Stimulated activated CD8-positive, alpha-beta memory T cell treated with anti-CD3 and anti-CD28 coated beads, Interleukin-7, amount 100 ng/mL, for 4 hours (primary cell): ENCODE measurements at regions not wholly inside any gene's neighbourhood (a gene's known extent, or its start where the extent isn't known, plus 50 kb on each side); places are given as distances from the start of the nearest gene placed in this dataset.

Experiments used
- DNase-seq, 2 donors: peaks; one replicate each; pipeline ENCODE4 v3.0.0-alpha.2; 2020; ENCODE audit warnings: low read depth in 2 of 2

DNA sequence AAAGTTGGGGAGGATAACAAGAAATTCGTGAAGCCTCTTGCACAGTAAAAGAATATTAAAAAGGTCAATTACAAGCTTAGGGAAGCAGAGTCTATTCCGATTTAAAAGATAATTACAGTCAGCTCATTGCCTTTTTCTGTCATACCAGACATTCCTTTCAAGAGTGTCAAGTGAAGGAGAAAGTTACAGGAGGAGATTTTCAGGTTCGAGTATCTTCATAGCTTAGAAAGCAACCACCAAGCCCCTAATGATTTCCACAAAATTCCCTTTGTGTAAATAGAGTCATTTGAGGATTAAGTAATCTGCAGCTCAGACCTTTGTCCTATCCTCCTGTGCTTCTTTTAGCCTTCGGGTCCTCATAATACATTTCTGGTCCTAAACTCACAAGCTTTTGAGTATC lies 414.9 kb downstream of the CDH2 start:
- no peak for DNase-seq

DNA sequence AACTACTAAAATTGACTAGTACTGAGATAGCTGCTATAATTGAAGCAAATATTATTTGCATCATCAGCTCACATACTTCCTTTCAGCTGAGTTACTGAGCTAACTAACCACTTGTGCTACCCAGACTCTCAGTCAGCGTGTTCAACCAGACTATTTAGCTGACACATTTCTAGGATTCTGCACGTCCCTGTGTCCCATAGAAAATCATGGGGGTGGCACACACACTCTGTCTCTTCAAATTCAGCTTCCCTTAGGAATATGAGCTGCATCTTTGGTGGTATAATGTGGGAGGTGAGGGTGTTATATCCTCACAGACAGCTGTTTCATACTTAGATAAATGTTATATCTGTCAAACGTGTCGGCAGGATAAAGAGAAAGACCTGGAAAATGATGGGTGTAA lies 424.0 kb downstream of the CDH2 start:
- DNase-seq: no peak

DNA sequence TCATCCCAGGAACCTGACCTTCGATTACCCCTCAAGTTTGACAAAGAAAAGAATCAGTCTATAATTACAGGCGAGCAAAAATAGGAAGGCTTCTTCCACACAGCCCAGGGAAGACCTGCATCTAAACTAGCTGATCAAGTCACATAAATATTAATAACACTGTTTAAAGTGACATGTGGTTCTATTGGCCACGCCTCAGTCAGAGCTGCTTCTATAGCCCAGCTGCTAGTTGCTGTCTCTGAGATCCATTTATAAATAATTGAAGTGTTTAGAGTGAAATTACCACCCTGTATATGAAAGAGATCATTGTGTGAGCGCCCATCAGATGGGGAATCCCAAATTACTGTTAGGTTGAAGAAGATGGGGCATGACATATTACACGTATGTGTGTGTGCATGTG lies 426.0 kb downstream of the CDH2 start:
- DNase-seq: no peak

- DNase-seq: no peak
These were observed 426.9 kb downstream of the CDH2 start for GRCh38 chr18:27750014-27750413.

DNA sequence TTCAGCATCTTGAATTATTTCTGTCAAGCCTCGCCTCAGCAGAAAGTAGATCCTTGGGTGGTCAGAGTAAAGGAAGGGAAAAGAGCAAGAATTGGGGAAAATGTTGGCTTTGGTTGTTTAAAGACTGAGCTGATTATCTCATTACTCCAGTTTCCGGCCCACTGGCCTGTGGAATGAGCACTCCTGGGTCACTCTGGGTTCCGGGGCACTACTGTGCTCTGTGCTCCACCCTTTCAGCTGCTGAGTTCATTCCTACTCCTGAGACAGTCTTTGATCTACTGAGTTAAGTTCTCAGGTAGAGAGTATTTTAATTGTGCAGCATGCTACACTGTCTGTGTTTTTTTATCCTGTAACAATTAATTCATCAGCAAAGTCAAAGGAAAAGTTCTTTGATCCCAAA lies 427.7 kb downstream of the CDH2 start:
- DNase-seq: no peak

GRCh38 chr18:27746241-27746640 lies 430.7 kb downstream of the CDH2 start:
- DNase-seq: no peak

GRCh38 chr18:27735117-27735516 lies 441.8 kb downstream of the CDH2 start:
- DNase-seq: no peak

DNA sequence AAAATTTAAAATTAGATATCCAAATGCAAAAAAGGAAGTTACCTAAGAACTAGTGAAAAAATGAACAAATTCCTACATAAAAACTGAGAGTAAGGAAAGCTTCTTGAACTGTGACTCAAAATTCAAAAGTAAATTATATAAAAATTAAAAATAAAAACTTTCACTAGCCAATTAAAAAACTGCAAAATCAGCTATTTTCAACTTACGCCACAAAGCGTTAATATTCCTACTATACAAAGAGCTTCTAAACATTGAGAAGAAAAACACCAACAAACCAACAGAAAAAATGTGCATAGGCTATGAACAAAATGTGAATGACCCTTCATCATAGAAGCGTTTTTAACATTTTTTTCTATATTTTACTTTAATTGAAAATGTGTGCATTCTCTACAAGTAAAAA lies 445.7 kb downstream of the CDH2 start:
- DNase-seq: no peak

DNA sequence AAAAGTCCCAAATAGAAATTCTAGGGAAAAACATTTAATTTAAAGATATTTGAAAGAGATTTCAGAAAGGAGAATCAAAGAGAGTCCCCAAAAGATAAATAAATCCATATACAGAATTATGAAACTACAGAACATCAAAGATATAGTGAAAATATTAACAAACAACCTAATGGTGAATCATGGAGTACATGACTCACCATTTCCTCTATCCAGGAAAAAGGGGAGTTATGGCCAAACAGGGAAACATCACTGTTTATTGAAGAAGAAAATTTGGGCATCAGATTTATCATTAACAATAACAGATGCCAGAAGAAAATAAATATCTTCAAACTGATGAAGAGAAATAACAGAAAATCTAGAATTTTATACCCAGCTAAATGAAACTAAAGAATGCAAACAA lies 448.3 kb downstream of the CDH2 start:
- DNase-seq: no peak

DNA sequence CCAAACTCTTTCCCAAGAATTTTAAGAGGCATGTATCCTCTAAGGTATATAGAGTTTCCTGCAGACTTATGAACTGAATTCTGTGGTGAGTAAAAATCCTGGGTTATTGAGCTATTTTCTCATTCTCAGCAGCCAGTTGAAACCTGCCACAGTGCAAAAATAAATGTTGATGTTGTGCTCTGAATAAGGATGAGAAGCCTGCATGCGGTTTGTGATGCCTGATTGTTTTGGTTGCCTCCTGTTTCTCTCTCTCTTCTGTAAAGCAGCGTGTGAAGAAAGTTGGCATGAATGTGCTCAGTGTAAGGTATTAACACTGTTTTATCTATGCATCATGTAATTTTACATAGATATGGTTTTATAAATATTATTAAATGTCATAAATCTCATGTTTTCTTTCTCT lies 452.6 kb downstream of the CDH2 start:
- no peak for DNase-seq

GRCh38 chr18:27723168-27723567 lies 453.8 kb downstream of the CDH2 start:
- no peak for DNase-seq

DNA sequence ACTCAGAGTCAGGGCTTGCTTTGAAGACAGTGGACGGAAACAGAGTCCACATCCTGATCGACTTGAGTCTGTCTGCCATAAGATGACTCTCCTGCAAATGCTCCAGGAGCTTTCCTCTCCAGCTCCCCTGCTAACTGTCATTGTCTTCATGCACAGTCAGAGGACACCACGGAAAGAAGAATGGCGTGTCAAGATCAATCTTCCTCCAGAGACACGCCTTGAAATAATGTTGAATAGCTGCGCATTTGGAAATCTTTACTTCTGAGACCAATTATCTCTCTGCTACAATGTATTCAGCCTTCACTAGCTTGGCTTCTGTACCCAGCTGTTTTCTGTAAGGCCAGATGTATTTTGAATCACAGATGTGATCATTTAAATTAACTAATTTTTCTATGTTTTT lies 457.2 kb downstream of the CDH2 start:
- no peak for DNase-seq

DNA sequence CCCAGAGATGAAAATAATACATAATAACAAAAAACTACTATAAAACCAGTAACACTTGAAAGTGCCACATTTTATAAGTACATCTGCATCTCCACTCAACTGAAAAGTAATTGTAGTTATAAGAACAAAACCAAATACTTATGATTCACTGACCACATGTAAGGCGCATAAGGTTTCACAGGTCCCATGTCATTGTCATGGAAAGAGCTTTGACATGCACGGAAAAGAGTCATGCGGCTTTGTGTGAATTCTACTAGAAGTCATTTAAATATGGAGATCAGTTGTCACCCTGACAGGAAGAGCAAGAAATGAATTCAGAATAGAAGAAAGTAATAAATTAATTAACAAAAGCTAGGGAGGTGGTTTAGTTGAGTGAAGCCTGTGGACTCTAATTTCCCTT lies 459.1 kb downstream of the CDH2 start:
- no peak for DNase-seq

DNA sequence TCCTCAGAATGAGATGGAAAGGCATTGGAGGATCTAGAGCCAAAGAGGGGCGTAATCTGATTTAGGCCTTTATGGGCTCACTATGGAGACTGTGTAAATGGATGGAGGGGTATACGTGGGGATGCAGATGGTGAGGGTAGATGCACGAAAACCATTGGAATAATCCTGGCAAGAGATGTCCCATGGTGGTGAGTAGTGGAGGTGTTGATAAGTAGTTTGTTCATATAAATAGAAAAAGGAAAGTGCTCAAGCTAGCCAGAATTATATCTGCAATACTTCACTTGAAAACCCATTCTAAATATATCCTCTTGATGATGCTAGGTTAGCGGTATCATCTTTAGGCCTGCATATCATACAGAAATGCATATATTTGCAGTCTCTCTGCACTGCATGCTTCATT lies 459.7 kb downstream of the CDH2 start:
- DNase-seq: no peak

GRCh38 chr18:27715751-27716150 lies 461.2 kb downstream of the CDH2 start:
- no peak for DNase-seq

DNA sequence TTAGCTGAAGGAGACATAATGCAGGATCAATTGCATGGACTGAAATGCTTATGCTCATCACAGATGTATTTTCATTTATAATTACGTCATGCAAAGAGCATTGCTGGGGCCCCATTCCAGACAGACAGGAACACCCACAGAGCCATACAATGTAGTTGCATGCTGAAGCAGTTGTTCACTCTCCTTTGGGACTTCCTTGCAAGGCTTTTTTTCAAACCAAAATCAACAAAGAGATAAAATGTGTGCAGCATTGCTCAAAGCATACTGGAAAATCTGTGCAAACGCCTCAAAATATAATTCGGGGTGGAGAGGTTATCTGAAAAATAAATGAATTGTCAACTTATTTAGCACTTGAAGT lies 463.2 kb downstream of the CDH2 start:
- no peak for DNase-seq

DNA sequence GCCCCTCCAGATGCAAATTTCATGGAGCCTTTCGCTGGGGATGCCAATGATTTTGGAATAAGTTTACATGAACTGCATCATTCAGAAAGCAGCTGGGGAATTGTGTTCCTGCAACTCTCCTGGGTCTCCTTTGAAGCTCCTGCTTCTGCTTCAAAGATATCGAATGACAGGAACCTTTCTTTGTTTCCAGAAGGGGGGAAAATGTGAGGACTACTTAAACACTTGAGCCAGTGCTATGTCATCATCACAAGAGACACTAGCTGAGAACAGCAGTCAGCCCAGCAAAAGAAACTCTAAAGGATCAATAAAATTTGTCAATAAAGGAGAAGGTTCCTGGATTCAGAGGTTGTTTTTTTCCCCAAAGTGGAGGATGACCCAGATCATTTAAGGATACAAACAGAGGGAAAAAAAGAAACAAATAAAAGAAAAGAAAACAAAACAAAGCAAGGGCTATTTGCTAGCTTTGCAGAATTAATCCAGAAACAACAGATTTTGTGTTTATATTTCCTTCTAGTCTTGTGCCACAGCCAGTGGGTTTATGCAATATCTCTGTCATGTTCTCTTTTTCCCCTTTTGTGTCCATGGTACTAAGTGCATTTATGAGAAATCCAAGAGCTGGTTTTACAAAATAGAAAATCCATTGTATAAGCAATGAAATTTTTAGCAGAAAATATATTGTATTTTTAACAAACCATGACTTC lies 463.7 kb downstream of the CDH2 start:
- no peak for DNase-seq

- no peak for DNase-seq
These were observed 464.9 kb downstream of the CDH2 start for GRCh38 chr18:27712066-27712465.

DNA sequence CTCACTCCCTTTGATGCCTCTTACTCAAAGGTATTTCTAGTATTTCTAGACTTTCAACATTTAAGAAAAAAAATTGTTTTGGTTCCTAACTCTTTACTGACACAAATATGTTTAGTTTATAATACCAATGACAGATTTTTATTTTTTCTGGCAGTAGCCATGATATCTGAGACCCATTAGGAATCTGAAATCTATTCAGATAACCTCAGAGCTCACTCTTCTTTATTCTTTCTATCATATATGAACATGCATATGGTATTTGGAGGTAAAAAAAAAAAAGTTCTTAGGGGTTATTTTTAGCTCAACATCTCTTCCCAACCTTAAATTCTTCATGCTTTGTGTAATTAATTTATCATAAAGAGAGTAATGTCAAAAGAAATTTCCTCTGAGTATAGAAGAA lies 465.5 kb downstream of the CDH2 start:
- no peak for DNase-seq

DNA sequence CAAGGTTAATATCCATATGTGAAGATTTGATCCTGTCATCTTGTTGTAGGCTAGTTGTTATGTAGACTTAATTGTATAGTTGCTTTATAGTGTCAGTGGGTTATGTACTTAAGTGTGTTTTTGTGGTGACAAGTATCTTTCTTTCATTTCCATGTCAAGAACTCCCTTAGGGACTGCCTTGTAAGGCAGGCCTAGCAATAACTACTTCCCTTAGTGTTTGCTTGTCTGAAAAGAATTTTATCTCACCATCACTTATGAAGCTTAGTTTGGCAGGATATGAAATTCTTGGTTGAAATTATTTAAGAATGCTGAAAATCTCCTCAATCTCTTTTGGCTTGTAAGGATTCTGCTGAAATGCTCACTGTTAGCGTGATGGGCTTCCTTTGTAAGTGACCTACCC lies 467.6 kb downstream of the CDH2 start:
- no peak for DNase-seq

DNA sequence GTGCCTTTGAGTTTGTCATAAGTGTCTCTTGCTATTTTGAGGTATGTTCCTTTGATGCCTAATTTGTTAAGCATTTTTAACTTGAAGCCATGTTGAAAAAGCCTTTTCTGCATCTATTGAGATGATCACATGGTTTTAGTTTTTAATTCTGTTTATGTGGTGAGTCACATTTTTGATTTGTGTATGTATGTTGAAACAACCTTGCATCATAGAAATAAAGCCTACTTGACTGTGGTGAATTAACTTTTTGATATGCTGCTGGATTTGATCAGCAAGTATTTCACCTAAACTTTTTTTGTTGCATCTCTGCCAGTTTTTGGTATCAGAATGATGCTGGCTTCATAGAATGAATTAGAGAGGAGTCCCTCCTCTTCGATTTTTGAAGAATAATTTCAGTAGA lies 469.7 kb downstream of the CDH2 start:
- no peak for DNase-seq

GRCh38 chr18:27704736-27705361 lies 472.1 kb downstream of the CDH2 start:
- no peak for DNase-seq

GRCh38 chr18:27699137-27699536 lies 477.8 kb downstream of the CDH2 start:
- no peak for DNase-seq

GRCh38 chr18:27696148-27696547 lies 480.8 kb downstream of the CDH2 start:
- no peak for DNase-seq
